NCI-H146 (cell line): ENCODE measurements at regions not wholly inside any gene's neighbourhood (a gene's known extent, or its start where the extent isn't known, plus 50 kb on each side); places are given as distances from the start of the nearest gene placed in this dataset.

ENCODE experiments used
- DNase-seq: peaks from one replicate; lab custom pipeline; 2025; lab: John Stamatoyannopoulos, UW

- DNase-seq: no peak
These were observed 625.8 kb downstream of the BRINP3 start for GRCh38 chr1:189851806-189852367.

GRCh38 chr1:189859385-189859977 is 618.2 kb downstream of the BRINP3 start:
- no peak for DNase-seq

GRCh38 chr1:189866606-189867005 is 611.1 kb downstream of the BRINP3 start:
- no peak for DNase-seq

GRCh38 chr1:189868021-189868420 is 609.6 kb downstream of the BRINP3 start:
- DNase-seq: no peak

GRCh38 chr1:189874715-189875435 is 602.8 kb downstream of the BRINP3 start:
- DNase-seq: no peak

GRCh38 chr1:189880135-189880534 is 597.5 kb downstream of the BRINP3 start:
- DNase-seq: peak; percentile 8

- peak; percentile 96 for DNase-seq
These were observed 577.8 kb downstream of the BRINP3 start for GRCh38 chr1:189899686-189900425.

- DNase-seq: no peak
These were observed 573.2 kb downstream of the BRINP3 start for GRCh38 chr1:189904509-189904908.

- DNase-seq: no peak
These were observed 569.6 kb downstream of the BRINP3 start for GRCh38 chr1:189908113-189908512.

GRCh38 chr1:189921613-189922012 is 556.1 kb downstream of the BRINP3 start:
- DNase-seq: no peak

- no peak for DNase-seq
These were observed 550.0 kb downstream of the BRINP3 start for GRCh38 chr1:189927641-189928040.

GRCh38 chr1:189929501-189930099 is 548.1 kb downstream of the BRINP3 start:
- peak; percentile 87 for DNase-seq

- no peak for DNase-seq
These were observed 540.8 kb downstream of the BRINP3 start for GRCh38 chr1:189936861-189937260.

- DNase-seq: no peak
These were observed 537.7 kb downstream of the BRINP3 start for GRCh38 chr1:189939967-189940366.

GRCh38 chr1:189941922-189942321 is 535.7 kb downstream of the BRINP3 start:
- DNase-seq: no peak

- no peak for DNase-seq
These were observed 518.9 kb downstream of the BRINP3 start for GRCh38 chr1:189958756-189959155.

- DNase-seq: peak; percentile 19
These were observed 516.9 kb downstream of the BRINP3 start for GRCh38 chr1:189960769-189961168.

GRCh38 chr1:189962181-189962580 is 515.5 kb downstream of the BRINP3 start:
- DNase-seq: no peak

- peak; percentile 78 for DNase-seq
These were observed 507.1 kb downstream of the BRINP3 start for GRCh38 chr1:189970331-189971230.

- no peak for DNase-seq
These were observed 506.0 kb downstream of the BRINP3 start for GRCh38 chr1:189971656-189972055.

- no peak for DNase-seq
These were observed 500.5 kb downstream of the BRINP3 start for GRCh38 chr1:189977184-189977583.
